T-helper 17 cell (primary cell): ENCODE measurements at regions not wholly inside any gene's neighbourhood (a gene's known extent, or its start where the extent isn't known, plus 50 kb on each side); places are given as distances from the start of the nearest gene placed in this dataset.

Source experiments
- ATAC-seq: fragments of 150-1000 bp; cut with Tn5 transposase; 2 replicates; pipeline ENCODE4 v1.10.0; 2021; ENCODE audit warnings: mild to moderate bottlenecking, moderate library complexity
- DNase-seq, 3 donors: peaks; one replicate each; pipeline versions ENCODE4 v3.0.0 to v3.0.0-alpha.2; 2020 to 2021
- H3K9me3 ChIP-seq: one replicate; pipeline ENCODE4 v1.7.0; 2013; ENCODE audit warnings: low read length, mild to moderate bottlenecking; ENCODE audit not compliant: control insufficient read depth, poor library complexity, severe bottlenecking
- H3K27ac Mint-ChIP-seq: one replicate; pipeline ENCODE4 v1.8.0; 2022; ENCODE audit warnings: mild to moderate bottlenecking, moderate library complexity, mixed read lengths
- H3K27me3 Mint-ChIP-seq: one replicate; pipeline ENCODE4 v1.8.0; 2022; ENCODE audit warnings: mixed read lengths
- H3K36me3 Mint-ChIP-seq: one replicate; pipeline ENCODE4 v1.8.0; 2022; ENCODE audit warnings: low read depth, mixed read lengths
- H3K4me1 Mint-ChIP-seq: one replicate; pipeline ENCODE4 v1.8.0; 2022; ENCODE audit warnings: mild to moderate bottlenecking, mixed read lengths
- H3K4me3 Mint-ChIP-seq: one replicate; pipeline ENCODE4 v1.8.0; 2022; ENCODE audit warnings: mild to moderate bottlenecking, moderate library complexity, mixed read lengths

DNA sequence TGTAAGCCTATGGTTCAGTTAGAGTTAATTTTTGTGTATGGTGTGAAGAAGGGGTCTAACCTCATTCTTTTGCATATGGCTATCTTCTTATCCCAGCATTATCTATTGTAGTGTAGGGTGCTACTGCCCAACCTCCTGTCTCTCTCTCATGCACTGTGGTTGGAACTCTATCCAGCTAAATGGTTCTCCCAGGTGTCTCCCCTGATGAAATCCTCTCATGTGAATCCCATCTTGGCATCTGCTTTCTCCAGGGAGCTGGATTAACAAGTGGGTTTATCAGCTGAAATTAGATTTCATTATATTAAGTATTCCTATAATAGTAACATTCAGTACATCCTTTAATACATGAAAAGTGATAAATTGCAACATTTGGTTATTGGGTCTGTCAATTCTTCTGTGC is 224.7 kb upstream of the SFRP2 start:
- H3K27me3 Mint-ChIP-seq, result no peaks in the 10 kb centered on the region

DNA sequence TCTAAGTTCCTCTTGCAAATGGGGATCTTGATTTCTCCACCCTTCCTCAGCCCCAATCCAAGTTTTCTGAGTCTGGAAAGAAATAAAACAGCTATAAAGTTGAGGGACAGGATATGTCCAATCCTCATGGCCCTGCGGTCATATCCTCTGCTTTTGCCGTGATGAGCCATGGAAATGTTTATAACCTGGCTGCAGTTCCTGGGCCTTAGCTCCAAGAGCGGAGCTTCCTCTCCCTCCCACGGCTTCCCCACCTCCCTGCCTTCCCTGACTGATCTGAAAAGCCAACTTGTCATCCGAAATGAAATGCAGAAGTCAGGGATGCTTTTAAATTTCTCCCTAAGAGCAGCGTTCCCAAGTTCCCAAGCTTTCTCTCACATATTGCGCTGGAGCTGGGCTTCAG is 221.5 kb upstream of the SFRP2 start:
- Mint-ChIP-seq H3K4me3 (no peak overlapping the region), H3K27ac (no peak overlapping the region), H3K27me3 (no peaks in the 10 kb centered on the region), H3K4me1 (no peaks in the 10 kb centered on the region), H3K36me3 (no peaks in the 10 kb centered on the region)
- H3K9me3 ChIP-seq, result no peaks in the 10 kb centered on the region
- no peak for DNase-seq
- ATAC-seq, result no peak

More for the DNA sequence above, 224.7 kb upstream of the SFRP2 start:
- no peak overlapping the region for H3K27ac Mint-ChIP-seq
- no peak overlapping the region for H3K4me3 Mint-ChIP-seq
- H3K36me3 Mint-ChIP-seq, result no peaks in the 10 kb centered on the region
- ATAC-seq, result no peak
- no peaks in the 10 kb centered on the region for H3K9me3 ChIP-seq
- H3K4me1 Mint-ChIP-seq, result no peaks in the 10 kb centered on the region
- no peak for DNase-seq

DNA sequence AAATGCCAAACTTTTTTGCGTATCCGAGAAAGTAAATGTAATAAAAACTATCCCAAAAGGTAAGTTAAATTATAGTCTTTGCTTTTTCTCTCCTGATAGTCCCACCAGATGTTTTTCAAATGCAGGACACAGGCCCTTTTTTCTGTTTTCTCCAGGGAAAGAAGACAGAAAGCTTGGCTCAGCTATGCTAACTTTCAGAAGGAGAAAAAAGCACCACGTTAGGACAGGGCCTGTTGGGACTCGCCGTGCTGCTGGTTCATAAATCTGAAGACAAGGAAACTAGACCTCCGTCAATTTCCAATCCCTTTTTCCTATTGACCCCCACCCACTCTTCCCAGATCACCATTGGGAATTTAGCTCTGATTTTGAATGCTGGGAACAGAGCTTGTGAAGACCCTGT is 220.9 kb upstream of the SFRP2 start:
- no peaks in the 10 kb centered on the region for H3K4me1 Mint-ChIP-seq
- no peak overlapping the region for H3K4me3 Mint-ChIP-seq
- peaks cover 4% of the 10 kb centered on the region for H3K27me3 Mint-ChIP-seq
- no peak for ATAC-seq
- no peak for DNase-seq
- no peaks in the 10 kb centered on the region for H3K36me3 Mint-ChIP-seq
- no peak overlapping the region for H3K27ac Mint-ChIP-seq
- H3K9me3 ChIP-seq, result no peaks in the 10 kb centered on the region

DNA sequence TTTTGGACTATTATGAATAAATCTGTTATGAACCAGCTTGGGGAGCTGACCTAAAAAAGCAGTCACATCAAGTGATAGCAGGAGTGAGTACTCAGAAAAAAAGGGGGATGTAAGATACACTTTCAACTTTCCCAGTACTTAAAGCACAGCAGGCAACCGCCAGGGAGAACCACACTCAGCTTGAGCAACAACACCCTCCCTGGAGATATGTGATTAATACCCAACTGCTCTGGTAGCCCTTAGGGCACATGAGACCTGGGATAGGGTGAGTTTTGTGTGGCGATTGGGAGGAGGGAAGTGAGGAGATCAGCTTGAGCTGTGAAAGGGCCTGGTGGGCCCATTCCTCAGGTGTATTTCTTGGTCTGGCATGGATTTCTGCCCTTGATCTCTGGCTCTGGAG is 220.3 kb upstream of the SFRP2 start:
- no peaks in the 10 kb centered on the region for H3K9me3 ChIP-seq
- Mint-ChIP-seq H3K36me3 (no peaks in the 10 kb centered on the region), H3K4me1 (no peaks in the 10 kb centered on the region), H3K27me3 (peaks cover 7% of the 10 kb centered on the region), H3K27ac (no peak overlapping the region), H3K4me3 (no peak overlapping the region)
- no peak for ATAC-seq
- DNase-seq, result no peak

DNA sequence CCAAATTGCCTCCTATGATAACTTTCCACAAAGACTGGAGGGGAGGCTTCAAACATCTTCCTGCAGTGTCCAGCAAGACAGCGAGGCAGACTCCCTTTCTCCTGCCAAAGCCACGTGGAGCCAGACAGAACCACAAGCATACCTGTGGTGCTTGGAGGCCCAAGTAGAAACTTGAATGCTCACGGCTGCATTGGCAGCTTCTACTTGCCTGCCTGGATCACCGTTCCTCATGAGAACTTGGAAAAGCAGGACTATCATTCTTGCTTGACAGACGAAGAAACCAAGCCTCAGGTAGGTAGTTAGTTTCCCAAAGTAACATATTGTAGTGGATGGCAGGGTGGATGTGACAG is 216.3 kb upstream of the SFRP2 start:
- no peak for ATAC-seq
- peaks cover 17% of the 10 kb centered on the region for H3K27me3 Mint-ChIP-seq
- H3K4me3 Mint-ChIP-seq, result no peak overlapping the region
- H3K4me1 Mint-ChIP-seq, result no peaks in the 10 kb centered on the region
- no peaks in the 10 kb centered on the region for H3K36me3 Mint-ChIP-seq
- H3K9me3 ChIP-seq, result no peaks in the 10 kb centered on the region
- H3K27ac Mint-ChIP-seq, result no peak overlapping the region
- no peak for DNase-seq

DNA sequence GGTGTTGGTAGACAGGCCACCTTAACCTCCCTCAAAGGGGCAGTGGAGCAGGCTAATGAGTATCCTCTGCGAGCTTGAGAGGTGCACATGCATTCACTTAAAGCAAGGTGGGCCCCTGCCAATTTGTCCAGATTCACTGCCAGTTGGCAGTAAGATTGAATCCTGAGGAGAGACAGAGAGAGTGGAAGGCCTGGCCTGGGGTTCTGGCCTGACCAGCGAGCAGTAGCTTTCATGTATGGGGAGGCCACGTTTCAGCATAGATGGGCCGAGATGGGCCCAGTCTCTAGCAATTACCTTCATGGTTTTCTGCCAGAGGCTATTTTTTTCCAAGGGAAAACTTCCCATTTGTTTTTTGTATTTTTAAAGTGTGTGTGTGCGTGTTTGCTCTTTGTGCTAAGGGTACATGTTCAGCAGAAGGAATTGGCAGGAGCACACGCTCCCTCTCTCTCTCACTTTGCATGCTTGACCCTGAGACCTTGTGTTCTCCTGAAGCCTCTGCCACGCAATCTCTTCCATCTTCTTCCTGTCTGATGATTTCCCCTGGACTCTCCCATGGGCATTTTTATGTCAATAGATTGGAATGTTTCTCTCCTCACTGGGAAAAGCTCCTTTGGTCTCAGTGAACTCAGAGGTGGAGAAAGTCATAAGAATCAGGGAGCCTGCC is 215.8 kb upstream of the SFRP2 start:
- no peak for ATAC-seq
- no peaks in the 10 kb centered on the region for H3K36me3 Mint-ChIP-seq
- no peak overlapping the region for H3K4me3 Mint-ChIP-seq
- no peaks in the 10 kb centered on the region for H3K9me3 ChIP-seq
- no peak for DNase-seq
- H3K27me3 Mint-ChIP-seq, result peaks cover 17% of the 10 kb centered on the region
- no peak overlapping the region for H3K27ac Mint-ChIP-seq
- no peaks in the 10 kb centered on the region for H3K4me1 Mint-ChIP-seq

DNA sequence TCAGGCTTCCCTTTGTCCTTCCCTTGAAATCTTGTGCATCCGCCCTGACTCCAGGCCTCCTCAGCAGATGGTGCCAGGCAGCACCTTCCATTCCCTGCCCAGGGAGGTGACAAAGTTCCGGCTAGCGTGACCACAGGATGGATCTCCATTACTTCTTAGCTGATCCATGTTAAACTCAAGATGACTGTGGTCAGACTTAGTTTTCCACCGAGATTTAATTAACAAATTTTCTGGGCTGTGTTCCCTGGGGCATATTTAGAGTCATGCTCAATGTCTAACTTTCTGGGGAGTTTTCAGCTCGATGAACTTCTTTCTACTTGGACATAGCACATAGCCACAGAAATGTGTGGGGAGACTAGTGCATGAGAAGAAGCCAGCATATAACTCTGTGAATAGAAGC is 215.1 kb upstream of the SFRP2 start:
- Mint-ChIP-seq H3K27ac (no peak overlapping the region), H3K4me1 (no peaks in the 10 kb centered on the region), H3K27me3 (peaks cover 19% of the 10 kb centered on the region), H3K36me3 (no peaks in the 10 kb centered on the region), H3K4me3 (no peak overlapping the region)
- no peak for DNase-seq
- ATAC-seq, result no peak
- H3K9me3 ChIP-seq, result no peaks in the 10 kb centered on the region

DNA sequence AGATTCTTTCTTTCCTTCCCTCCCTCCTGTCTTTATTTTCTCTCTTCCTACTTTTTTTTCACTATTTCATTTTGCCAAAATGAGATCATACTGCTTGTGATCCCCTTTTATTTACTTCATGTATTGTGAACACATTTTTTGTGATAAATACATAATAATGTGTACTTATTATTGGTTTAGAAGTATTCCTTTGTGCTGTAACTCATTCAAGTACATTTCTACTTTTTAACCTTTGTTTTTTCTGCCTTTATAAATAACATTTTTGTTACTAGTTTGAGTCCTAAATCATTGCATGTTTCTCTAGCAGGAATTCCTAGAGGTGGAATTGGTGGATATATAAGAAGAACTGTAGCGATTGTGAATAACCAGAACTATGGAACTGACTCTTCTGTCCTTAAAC is 214.5 kb upstream of the SFRP2 start:
- Mint-ChIP-seq H3K27ac (no peak overlapping the region), H3K36me3 (no peaks in the 10 kb centered on the region), H3K4me1 (no peaks in the 10 kb centered on the region), H3K27me3 (peaks cover 23% of the 10 kb centered on the region), H3K4me3 (no peak overlapping the region)
- DNase-seq (no peak), ATAC-seq (no peak)
- no peaks in the 10 kb centered on the region for H3K9me3 ChIP-seq

DNA sequence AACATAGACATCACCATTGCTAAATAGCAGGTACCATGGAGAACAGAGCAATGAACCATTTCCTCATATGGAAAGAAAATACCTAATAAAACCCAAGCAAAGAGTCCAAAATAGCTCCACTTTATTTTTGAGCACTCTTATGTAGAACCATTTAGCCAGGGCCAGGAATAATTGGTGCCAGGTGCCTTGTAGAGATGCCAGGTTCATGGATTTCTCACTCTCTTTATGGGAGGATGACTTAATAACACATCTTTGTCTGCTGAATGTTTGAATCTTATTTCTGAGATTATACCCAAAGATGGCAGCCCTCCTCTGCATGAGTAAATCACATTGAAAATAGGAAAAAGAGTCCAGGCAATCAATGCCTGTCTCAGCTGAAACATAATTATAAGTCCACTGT is 212.3 kb upstream of the SFRP2 start:
- no peaks in the 10 kb centered on the region for H3K9me3 ChIP-seq
- H3K4me3 Mint-ChIP-seq, result no peak overlapping the region

DNA sequence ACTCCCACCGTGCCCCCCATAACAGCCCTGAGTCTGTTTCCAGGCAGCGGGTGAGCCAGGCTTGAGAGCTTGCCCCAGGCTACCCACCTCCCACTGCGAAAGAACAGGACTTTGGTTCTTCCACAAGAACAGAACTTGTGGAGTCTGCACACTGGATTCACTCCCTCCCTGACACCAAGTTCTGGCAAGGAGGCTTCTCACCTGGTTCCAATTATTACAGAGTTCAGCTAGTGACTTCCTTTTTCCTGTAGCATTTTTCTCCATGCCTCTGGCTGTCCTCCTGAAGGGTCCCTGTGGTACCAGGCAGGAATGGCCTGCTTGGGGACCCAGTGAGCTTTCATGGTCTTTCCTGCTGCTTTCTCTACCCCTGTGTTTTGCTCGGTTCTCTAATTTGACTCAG is 208.6 kb upstream of the SFRP2 start:
- Mint-ChIP-seq H3K27me3 (peaks cover 6% of the 10 kb centered on the region), H3K27ac (no peak overlapping the region), H3K36me3 (no peaks in the 10 kb centered on the region), H3K4me3 (no peak overlapping the region), H3K4me1 (no peaks in the 10 kb centered on the region)
- DNase-seq (no peak), ATAC-seq (no peak)
- no peaks in the 10 kb centered on the region for H3K9me3 ChIP-seq

More for the DNA sequence above, 212.3 kb upstream of the SFRP2 start:
- no peak overlapping the region for H3K27ac Mint-ChIP-seq
- H3K27me3 Mint-ChIP-seq, result peaks cover 23% of the 10 kb centered on the region
- DNase-seq (no peak), ATAC-seq (no peak)
- no peaks in the 10 kb centered on the region for H3K36me3 Mint-ChIP-seq
- H3K4me1 Mint-ChIP-seq, result no peaks in the 10 kb centered on the region

DNA sequence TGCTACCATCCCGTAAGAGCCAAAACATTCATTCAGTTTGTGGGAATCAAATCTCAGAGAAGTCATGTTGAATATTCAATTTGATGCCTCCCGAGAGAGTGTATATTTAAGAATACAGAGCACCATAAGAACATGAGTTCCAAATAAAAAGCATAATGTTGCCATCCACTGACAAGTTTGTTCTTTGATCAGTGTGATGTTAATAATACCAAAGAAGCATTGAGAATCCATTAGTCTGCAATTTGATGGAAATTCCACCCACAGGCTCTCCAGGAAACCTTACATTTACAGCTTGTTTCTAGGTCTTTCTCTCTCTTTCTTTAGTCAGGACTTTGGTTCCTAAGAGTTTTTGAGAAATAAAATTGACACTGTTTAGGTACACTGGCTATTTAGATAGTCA is 200.6 kb upstream of the SFRP2 start:
- H3K9me3 ChIP-seq, result no peaks in the 10 kb centered on the region
- Mint-ChIP-seq H3K36me3 (no peaks in the 10 kb centered on the region), H3K27me3 (peaks cover 17% of the 10 kb centered on the region), H3K27ac (no peak overlapping the region), H3K4me1 (no peaks in the 10 kb centered on the region), H3K4me3 (no peak overlapping the region)
- ATAC-seq, result no peak
- no peak for DNase-seq

DNA sequence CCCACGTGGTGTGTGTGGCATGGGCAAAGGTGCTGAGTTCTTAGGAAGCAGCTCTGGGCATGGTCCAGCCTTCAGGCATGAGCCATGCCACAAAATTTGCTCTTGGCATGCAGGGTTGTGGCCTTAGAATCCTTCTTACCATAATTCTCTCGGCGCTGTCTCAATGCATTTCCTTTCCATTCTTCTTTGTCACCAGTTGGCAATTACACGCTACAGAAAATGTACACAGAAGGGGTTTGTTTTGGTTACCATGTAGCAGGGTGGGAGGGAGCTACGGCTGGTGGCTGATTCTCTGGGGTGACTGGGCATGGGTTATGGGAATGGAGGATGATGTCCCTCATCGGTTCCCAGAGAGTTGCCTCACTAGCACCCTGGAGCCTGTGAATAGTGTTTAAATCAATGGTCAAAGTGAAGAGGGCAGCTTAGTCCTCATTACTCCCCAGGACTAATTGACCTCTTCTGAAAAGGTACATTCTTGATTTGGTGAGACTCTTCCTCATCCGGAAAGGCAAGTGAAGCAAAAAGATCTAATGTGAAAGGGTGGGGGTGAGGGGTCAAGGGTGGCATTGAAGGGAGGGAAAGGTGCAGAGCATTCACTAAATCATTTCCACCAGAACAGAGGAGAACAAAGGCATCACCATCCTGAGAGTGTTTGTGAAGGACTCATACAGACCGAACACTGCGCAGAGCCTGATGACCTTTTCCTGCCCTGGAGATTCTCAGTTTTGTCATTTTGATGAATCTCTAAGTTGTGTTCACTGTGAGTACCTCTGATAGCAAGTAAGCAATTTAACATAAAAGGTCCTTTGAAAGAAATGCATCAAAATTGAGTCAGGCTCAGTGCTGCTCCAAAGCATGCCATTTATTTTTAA is 199.8 kb upstream of the SFRP2 start:
- no peaks in the 10 kb centered on the region for H3K9me3 ChIP-seq
- no peak overlapping the region for H3K4me3 Mint-ChIP-seq
- no peak overlapping the region for H3K27ac Mint-ChIP-seq
- ATAC-seq (no peak), DNase-seq (no peak)
- no peaks in the 10 kb centered on the region for H3K4me1 Mint-ChIP-seq
- H3K36me3 Mint-ChIP-seq, result no peaks in the 10 kb centered on the region
- H3K27me3 Mint-ChIP-seq, result peaks cover 17% of the 10 kb centered on the region

DNA sequence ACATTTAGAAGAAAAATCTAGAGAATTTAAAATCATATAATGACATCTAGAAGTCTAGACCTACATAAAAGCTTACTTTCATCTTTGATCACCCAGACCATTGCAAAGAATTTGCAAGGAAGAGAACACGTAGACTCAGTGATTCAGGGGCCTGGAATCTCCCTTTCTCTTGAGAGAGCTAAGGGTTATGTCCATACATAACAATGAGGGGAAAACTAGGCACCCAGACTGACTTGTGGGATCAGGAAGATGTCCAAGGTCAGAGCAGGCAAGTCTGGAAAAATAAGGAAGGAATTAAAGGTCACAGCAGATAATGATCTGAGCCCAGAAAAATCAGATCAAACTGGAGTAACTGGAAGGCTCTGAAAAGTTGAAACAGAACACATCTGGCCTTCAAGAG is 198.4 kb upstream of the SFRP2 start:
- no peak for DNase-seq
- Mint-ChIP-seq H3K4me1 (no peaks in the 10 kb centered on the region), H3K4me3 (no peak overlapping the region), H3K27me3 (peaks cover 17% of the 10 kb centered on the region), H3K36me3 (no peaks in the 10 kb centered on the region), H3K27ac (no peak overlapping the region)
- ATAC-seq, result no peak
- H3K9me3 ChIP-seq, result no peaks in the 10 kb centered on the region

DNA sequence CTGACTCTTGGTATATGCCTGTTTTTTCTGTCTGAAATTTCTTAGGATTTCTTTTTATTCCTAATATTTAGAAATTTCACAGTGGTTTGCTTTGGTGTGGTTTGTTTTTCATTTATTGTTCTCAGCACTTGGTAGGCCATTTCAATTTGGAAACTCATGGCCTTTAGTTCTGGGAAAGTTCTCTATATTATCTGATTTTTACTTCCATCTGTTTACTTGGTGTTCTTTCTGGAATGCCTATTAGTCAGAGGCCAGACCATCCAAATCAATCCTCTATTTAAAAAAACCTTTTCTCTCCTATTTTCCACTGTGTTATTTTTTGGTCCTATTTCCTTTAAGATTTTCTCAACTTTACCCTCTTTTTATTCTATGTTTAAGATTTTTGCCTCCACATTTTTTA is 188.1 kb upstream of the SFRP2 start:
- DNase-seq (no peak), ATAC-seq (no peak)
- H3K36me3 Mint-ChIP-seq, result peaks cover 3% of the 10 kb centered on the region
- no peak overlapping the region for H3K27ac Mint-ChIP-seq
- H3K4me1 Mint-ChIP-seq, result no peaks in the 10 kb centered on the region
- no peak overlapping the region for H3K4me3 Mint-ChIP-seq
- no peaks in the 10 kb centered on the region for H3K27me3 Mint-ChIP-seq
- no peaks in the 10 kb centered on the region for H3K9me3 ChIP-seq
